WTC11 (cell line): ENCODE measurements at regions not wholly inside any gene's neighbourhood (a gene's known extent, or its start where the extent isn't known, plus 50 kb on each side); places are given as distances from the start of the nearest gene placed in this dataset.

Source experiments
- ATAC-seq: fragments of 200-7000 bp; cut with Tn5 transposase; 2 replicates; pipeline ENCODE4 v1.10.0; 2021; ENCODE audit warnings: mild to moderate bottlenecking, moderate library complexity
- CTCF ChIA-PET: fragments of 300-600 bp; sonication (Branson Sonifier 250); formaldehyde crosslinking; loops from one replicate; lab custom pipeline; 2021; ENCODE audit warnings: antibody characterized with exemption; lab: Charles Lee
- POLR2A ChIA-PET: fragments of 350-600 bp; sonication (Branson Sonifier 250); formaldehyde crosslinking; loops from one replicate; lab custom pipeline; 2021; ENCODE audit warnings: antibody characterized with exemption; lab: Charles Lee
- DNase-seq: peaks from one replicate; pipeline ENCODE4 v3.0.0; 2021; ENCODE audit warnings: low spot score
- H3K27ac Mint-ChIP-seq: 2 replicates; pipeline ENCODE4 v1.8.0; 2021; ENCODE audit warnings: mixed read lengths
- H3K27me3 Mint-ChIP-seq: 2 replicates; pipeline ENCODE4 v1.8.0; 2021; ENCODE audit warnings: low read depth, mild to moderate bottlenecking, moderate library complexity, mixed read lengths
- H3K36me3 Mint-ChIP-seq: 2 replicates; pipeline ENCODE4 v1.8.0; 2021; ENCODE audit warnings: mixed read lengths
- H3K4me1 Mint-ChIP-seq: 2 replicates; pipeline ENCODE4 v1.8.0; 2022; ENCODE audit warnings: mixed read lengths
- H3K4me3 Mint-ChIP-seq: 2 replicates; pipeline ENCODE4 v1.8.0; 2021; ENCODE audit warnings: mild to moderate bottlenecking, moderate library complexity, mixed read lengths
- H3K9me3 Mint-ChIP-seq: 2 replicates; pipeline ENCODE4 v1.8.0; 2021; ENCODE audit warnings: mixed read lengths
- ATF1 ChIP-seq: sonication (generic); formaldehyde crosslinking; IDR thresholded peaks from 2 replicates; pipeline ENCODE4 v1.8.1; 2023; ENCODE audit warnings: mild to moderate bottlenecking, moderate library complexity, missing genetic modification reagents
- ETV6 ChIP-seq: sonication (generic); formaldehyde crosslinking; IDR thresholded peaks from 2 replicates; pipeline ENCODE4 v1.8.1; 2022; ENCODE audit warnings: mild to moderate bottlenecking, missing genetic modification reagents
- GTF2I ChIP-seq: fragments of 250-450 bp; sonication (Bioruptor Pico); conservative IDR thresholded peaks from 2 replicates; pipeline ENCODE4 v1.4.0; 2021; ENCODE audit warnings: mild to moderate bottlenecking
- MAX ChIP-seq: sonication (generic); formaldehyde crosslinking; IDR thresholded peaks from 2 replicates; pipeline ENCODE4 v1.8.0; 2022; ENCODE audit warnings: mild to moderate bottlenecking, missing genetic modification reagents
- MLX ChIP-seq: sonication (generic); formaldehyde crosslinking; IDR thresholded peaks from 2 replicates; pipeline ENCODE4 v1.8.1; 2023; ENCODE audit warnings: mild to moderate bottlenecking, missing genetic modification reagents, moderate library complexity
- NFATC4 ChIP-seq: fragments of 250-450 bp; sonication (Bioruptor Pico); IDR thresholded peaks from 2 replicates; pipeline ENCODE4 v1.9.0; 2021; ENCODE audit warnings: mild to moderate bottlenecking
- NFE2L1 ChIP-seq: sonication (generic); formaldehyde crosslinking; IDR thresholded peaks from 2 replicates; pipeline ENCODE4 v1.8.1; 2023; ENCODE audit warnings: missing genetic modification reagents
- NFYB ChIP-seq: sonication (generic); formaldehyde crosslinking; conservative IDR thresholded peaks from 2 replicates; pipeline ENCODE4 v1.8.0; 2022; ENCODE audit warnings: low read depth, missing genetic modification reagents
- PRDM15 ChIP-seq: sonication (generic); formaldehyde crosslinking; IDR thresholded peaks from 2 replicates; pipeline ENCODE4 v1.8.0; 2022; ENCODE audit warnings: missing genetic modification reagents
- SMAD3 ChIP-seq: sonication (generic); formaldehyde crosslinking; IDR thresholded peaks from 2 replicates; pipeline ENCODE4 v1.8.0; 2022; ENCODE audit warnings: missing genetic modification reagents, mild to moderate bottlenecking, borderline replicate concordance
- ZNF121 ChIP-seq: sonication (generic); formaldehyde crosslinking; IDR thresholded peaks from 2 replicates; pipeline ENCODE4 v1.8.0; 2023; ENCODE audit warnings: missing genetic modification reagents
- ZNF396 ChIP-seq: fragments of 250-450 bp; sonication (Bioruptor Pico); IDR thresholded peaks from 2 replicates; pipeline ENCODE4 v1.8.0; 2021; ENCODE audit warnings: mild to moderate bottlenecking, moderate library complexity, borderline replicate concordance
- TF ChIP-seq, protein P1 (sequence below): sonication (generic); formaldehyde crosslinking; IDR thresholded peaks from 2 replicates; pipeline ENCODE4 v1.8.1; 2023; ENCODE audit warnings: mild to moderate bottlenecking, missing genetic modification reagents, moderate library complexity
- TF ChIP-seq, protein P2 (sequence below): fragments of 250-450 bp; sonication (Bioruptor Pico); IDR thresholded peaks from 2 replicates; pipeline ENCODE4 v1.8.0; 2021; ENCODE audit warnings: mild to moderate bottlenecking
- TF ChIP-seq, protein P3 (sequence below): sonication (generic); formaldehyde crosslinking; IDR thresholded peaks from 2 replicates; pipeline ENCODE4 v1.8.1; 2023; ENCODE audit warnings: mild to moderate bottlenecking, missing genetic modification reagents
- TF ChIP-seq, protein P4 (sequence below): fragments of 250-450 bp; sonication (Bioruptor Pico); conservative IDR thresholded peaks from 2 replicates; pipeline ENCODE4 v1.9.0; 2021; ENCODE audit warnings: mild to moderate bottlenecking
- TF ChIP-seq, protein P5 (sequence below): fragments of 200-600 bp; IDR thresholded peaks from 2 replicates; pipeline ENCODE4 v1.8.0; 2022; ENCODE audit warnings: antibody characterized with exemption

DNA sequence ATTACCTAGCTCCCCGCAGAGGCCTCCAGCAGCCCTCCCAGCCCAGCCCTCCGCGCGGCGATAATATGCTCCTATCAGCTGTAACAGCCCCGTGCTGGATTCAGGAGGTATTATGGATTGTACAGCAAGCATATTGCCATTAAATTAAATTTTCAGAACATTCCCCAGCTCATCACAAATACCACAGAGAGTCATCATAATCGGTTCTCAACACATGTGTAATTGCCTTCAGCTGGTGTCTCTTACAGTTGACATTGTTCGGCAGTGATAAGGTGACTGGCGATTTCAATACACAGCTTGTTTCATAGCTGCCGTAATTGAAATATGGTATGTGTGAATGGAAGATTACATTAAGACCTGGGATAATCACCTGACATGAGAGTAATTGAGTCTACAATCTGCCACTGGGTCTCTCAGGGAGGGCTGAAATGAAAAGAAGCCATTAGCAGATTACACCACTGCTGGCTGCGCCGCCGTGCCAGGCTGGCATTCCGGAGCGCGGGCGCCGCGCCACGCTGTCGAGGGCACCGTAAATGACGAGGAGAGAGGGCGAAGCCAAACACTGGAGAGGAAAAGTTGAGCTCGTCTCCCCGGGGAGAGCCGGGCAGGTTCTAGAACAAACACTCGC is 549.4 kb upstream of the SALL3 start (continued):
- no peak for TF ChIP-seq PRDM15 (CRISPR knock-in tag)
- TF ChIP-seq, protein P1, sequence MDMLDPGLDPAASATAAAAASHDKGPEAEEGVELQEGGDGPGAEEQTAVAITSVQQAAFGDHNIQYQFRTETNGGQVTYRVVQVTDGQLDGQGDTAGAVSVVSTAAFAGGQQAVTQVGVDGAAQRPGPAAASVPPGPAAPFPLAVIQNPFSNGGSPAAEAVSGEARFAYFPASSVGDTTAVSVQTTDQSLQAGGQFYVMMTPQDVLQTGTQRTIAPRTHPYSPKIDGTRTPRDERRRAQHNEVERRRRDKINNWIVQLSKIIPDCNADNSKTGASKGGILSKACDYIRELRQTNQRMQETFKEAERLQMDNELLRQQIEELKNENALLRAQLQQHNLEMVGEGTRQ: no peak
- TF ChIP-seq, protein P2, sequence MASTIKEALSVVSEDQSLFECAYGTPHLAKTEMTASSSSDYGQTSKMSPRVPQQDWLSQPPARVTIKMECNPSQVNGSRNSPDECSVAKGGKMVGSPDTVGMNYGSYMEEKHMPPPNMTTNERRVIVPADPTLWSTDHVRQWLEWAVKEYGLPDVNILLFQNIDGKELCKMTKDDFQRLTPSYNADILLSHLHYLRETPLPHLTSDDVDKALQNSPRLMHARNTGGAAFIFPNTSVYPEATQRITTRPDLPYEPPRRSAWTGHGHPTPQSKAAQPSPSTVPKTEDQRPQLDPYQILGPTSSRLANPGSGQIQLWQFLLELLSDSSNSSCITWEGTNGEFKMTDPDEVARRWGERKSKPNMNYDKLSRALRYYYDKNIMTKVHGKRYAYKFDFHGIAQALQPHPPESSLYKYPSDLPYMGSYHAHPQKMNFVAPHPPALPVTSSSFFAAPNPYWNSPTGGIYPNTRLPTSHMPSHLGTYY (CRISPR knock-in tag): no peak

DNA sequence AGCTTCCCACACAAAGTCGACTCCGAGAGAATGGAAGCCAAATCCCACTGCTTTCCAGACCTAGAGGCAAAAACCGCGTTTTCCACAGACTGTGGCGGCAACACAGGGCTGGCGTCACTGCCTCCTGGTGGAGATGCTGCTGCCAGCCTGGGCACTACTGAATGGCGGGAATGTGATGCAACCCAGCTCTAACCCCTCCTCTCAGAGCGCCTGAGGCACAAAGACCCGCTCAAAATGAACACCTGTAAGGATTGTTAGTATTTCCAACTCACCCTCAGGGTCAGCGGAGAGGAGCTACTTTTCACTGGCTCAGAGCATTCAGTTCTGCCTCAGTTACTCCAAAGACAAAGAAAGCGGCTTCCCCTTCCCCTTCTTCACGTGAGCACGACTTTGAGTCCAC is 548.0 kb upstream of the SALL3 start:
- Mint-ChIP-seq H3K27ac (no peak overlapping the region), H3K27me3 (no peaks in the 10 kb centered on the region; the same call in 1 of the 2 replicates), H3K36me3 (peaks cover 30% of the 10 kb centered on the region), H3K9me3 (peaks cover 39% of the 10 kb centered on the region), H3K4me3 (no peak overlapping the region), H3K4me1 (no peaks in the 10 kb centered on the region)
- POLR2A ChIA-PET: no interaction called here
- ATAC-seq: peak; percentile 44
- CTCF ChIA-PET: no interaction called here
- DNase-seq: peak; percentile 18
- TF ChIP-seq, protein P3, sequence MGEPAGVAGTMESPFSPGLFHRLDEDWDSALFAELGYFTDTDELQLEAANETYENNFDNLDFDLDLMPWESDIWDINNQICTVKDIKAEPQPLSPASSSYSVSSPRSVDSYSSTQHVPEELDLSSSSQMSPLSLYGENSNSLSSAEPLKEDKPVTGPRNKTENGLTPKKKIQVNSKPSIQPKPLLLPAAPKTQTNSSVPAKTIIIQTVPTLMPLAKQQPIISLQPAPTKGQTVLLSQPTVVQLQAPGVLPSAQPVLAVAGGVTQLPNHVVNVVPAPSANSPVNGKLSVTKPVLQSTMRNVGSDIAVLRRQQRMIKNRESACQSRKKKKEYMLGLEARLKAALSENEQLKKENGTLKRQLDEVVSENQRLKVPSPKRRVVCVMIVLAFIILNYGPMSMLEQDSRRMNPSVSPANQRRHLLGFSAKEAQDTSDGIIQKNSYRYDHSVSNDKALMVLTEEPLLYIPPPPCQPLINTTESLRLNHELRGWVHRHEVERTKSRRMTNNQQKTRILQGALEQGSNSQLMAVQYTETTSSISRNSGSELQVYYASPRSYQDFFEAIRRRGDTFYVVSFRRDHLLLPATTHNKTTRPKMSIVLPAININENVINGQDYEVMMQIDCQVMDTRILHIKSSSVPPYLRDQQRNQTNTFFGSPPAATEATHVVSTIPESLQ (CRISPR knock-in tag): no peak
- TF ChIP-seq ZNF396 (CRISPR knock-in tag): no peak
- TF ChIP-seq, protein P4, sequence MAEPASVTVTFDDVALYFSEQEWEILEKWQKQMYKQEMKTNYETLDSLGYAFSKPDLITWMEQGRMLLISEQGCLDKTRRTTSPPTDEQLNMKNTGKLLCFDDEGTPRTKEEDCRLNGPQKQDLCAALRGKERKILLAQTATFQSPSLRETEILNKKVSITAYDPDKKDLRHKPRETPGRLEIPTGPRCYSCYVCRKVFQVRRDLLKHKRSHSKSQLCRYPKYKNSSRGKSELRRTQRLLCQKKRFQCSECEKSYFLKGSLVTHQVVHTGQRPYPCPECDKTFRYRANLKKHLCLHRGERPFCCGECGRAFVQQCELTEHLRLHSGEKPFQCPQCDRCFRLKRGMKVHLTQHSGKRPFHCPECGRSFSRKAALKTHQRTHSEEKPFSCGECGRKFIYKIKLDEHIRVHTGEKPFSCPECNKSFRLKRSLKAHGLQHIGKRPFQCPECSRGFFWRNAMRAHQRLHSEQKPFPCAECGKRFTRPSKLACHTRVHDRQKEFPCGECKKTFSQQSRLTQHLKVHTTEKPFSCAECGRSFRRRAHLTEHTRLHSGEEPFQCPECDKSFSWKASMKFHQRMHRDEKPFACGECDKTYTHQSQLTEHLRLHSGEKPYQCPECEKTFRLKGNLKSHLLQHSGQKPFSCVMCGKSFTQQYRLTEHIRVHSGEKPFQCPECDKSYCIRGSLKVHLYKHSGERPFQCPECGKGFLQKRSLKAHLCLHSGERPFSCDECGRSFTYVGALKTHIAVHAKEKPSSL (CRISPR knock-in tag): no peak
- no peak for TF ChIP-seq GTF2I (CRISPR knock-in tag)
- TF ChIP-seq MLX (CRISPR knock-in tag): no peak
- no peak for TF ChIP-seq ZNF121 (CRISPR knock-in tag)
- no peak for TF ChIP-seq NFYB (CRISPR knock-in tag)
- no peak for TF ChIP-seq ETV6 (CRISPR knock-in tag)

DNA sequence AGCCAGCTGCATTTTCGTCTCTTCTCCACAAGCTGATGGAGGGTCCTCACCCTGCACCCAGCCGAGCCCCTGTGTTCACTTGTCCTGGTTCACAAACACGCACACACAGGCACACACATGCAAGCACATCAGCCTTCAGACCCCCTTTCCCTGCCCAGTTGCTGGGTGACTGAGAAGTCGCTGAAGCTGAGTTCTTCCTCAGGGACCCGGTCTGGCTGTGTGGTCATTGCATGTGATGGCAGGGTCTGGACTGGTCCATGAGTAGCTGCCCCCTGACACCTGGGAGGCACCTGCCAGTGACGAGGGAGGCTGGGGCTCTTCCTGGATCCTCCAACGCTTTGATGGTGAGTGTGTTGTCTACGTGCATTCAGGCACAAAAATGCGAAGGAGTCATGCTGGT is 546.1 kb upstream of the SALL3 start:
- no peak overlapping the region for H3K27ac Mint-ChIP-seq
- H3K4me1 Mint-ChIP-seq: no peaks in the 10 kb centered on the region
- H3K27me3 Mint-ChIP-seq: no peaks in the 10 kb centered on the region; the same call in 1 of the 2 replicates
- POLR2A ChIA-PET: no interaction called here
- H3K36me3 Mint-ChIP-seq: peaks cover 27% of the 10 kb centered on the region
- DNase-seq: no peak
- no peak for ATAC-seq
- CTCF ChIA-PET: no interaction called here
- peaks cover 35% of the 10 kb centered on the region for H3K9me3 Mint-ChIP-seq
- no peak overlapping the region for H3K4me3 Mint-ChIP-seq
- TF ChIP-seq, protein P2 (CRISPR knock-in tag): no peak
- no peak for TF ChIP-seq SMAD3 (CRISPR knock-in tag)
- no peak for TF ChIP-seq MAX (CRISPR knock-in tag)
- TF ChIP-seq ATF1 (CRISPR knock-in tag): no peak
- no peak for TF ChIP-seq NFATC4
- TF ChIP-seq, protein P5, sequence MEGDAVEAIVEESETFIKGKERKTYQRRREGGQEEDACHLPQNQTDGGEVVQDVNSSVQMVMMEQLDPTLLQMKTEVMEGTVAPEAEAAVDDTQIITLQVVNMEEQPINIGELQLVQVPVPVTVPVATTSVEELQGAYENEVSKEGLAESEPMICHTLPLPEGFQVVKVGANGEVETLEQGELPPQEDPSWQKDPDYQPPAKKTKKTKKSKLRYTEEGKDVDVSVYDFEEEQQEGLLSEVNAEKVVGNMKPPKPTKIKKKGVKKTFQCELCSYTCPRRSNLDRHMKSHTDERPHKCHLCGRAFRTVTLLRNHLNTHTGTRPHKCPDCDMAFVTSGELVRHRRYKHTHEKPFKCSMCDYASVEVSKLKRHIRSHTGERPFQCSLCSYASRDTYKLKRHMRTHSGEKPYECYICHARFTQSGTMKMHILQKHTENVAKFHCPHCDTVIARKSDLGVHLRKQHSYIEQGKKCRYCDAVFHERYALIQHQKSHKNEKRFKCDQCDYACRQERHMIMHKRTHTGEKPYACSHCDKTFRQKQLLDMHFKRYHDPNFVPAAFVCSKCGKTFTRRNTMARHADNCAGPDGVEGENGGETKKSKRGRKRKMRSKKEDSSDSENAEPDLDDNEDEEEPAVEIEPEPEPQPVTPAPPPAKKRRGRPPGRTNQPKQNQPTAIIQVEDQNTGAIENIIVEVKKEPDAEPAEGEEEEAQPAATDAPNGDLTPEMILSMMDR: no peak
- no peak for TF ChIP-seq NFE2L1 (CRISPR knock-in tag)
